ENCODE measurements at regions not wholly inside any gene's neighbourhood (a gene's known extent, or its start where the extent isn't known, plus 50 kb on each side); places are given as distances from the start of the nearest gene placed in this dataset.

DNA sequence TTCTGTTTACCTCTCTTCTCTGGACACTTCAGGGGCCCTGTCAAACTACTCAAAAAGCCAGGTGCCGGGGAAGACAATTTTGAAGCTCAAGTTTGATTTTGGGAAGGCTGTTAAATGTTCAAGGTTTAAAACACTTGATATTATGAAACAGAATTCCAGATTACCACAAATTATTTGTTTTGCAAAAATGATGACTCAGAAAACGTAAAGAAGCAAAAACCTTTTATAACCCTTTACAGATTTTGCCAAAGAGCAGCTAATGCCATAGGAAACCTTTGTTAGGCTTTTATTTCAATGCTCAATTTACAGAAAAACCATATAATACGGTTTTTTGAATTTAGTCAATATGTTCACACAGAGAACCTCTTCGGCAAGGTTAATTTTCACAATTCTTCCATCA lies 593.4 kb upstream of the ZP4 start:
- TF ChIP-seq, protein P1, sequence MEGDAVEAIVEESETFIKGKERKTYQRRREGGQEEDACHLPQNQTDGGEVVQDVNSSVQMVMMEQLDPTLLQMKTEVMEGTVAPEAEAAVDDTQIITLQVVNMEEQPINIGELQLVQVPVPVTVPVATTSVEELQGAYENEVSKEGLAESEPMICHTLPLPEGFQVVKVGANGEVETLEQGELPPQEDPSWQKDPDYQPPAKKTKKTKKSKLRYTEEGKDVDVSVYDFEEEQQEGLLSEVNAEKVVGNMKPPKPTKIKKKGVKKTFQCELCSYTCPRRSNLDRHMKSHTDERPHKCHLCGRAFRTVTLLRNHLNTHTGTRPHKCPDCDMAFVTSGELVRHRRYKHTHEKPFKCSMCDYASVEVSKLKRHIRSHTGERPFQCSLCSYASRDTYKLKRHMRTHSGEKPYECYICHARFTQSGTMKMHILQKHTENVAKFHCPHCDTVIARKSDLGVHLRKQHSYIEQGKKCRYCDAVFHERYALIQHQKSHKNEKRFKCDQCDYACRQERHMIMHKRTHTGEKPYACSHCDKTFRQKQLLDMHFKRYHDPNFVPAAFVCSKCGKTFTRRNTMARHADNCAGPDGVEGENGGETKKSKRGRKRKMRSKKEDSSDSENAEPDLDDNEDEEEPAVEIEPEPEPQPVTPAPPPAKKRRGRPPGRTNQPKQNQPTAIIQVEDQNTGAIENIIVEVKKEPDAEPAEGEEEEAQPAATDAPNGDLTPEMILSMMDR (IDR thresholded peaks at IDR 0.05; ENCODE audit: low read depth, low read length, missing control alignments), result no peak
- DNase-seq (ENCODE audit: low read depth), result no peak
- no peak overlapping the region for H3K4me3 ChIP-seq (ENCODE audit: low read depth, low read length)

DNA sequence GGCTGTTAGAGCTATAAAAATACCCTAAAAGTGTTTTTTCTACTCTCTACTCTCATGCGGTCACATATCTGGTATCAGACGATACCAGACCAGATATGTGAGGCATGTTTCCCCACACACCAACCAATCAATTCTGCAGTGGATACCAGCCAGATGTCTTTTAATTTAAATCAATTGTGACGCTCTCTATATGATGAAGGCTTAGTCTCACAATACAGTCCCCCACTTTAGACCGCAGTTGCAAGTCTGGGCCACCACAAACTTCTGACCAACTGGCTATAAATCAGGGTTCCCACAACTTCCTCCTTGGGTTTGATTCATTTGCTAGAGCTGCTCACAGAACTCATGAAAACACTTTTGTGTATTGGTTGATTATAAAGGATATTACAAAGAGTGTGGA lies 586.1 kb upstream of the ZP4 start:
- TF ChIP-seq, protein P1 (IDR thresholded peaks at IDR 0.05; ENCODE audit: low read depth, low read length, missing control alignments), result no peak
- no peak for DNase-seq (ENCODE audit: low read depth)
- no peak overlapping the region for H3K4me3 ChIP-seq (ENCODE audit: low read depth, low read length)

DNA sequence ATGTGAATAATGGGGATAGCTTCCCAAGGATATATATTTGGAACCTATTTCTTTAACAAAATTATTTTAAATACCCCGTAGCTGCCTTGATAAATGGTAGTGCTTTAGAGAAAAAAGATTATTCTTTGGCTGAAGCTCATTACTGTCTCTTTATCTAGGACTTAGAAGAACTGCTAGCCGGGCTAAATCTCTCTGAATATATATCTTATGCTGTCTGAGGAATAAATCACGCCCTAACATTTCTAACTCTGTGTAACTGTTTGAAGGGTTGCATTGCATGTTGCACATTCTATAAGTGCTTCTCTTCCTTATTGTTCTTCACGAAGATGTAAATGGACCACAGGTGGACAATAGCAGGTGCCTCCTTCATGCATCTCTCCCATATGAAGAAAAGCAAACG lies 585.0 kb upstream of the ZP4 start:
- TF ChIP-seq, protein P1 (IDR thresholded peaks at IDR 0.05; ENCODE audit: low read depth, low read length, missing control alignments), result no peak
- no peak overlapping the region for H3K4me3 ChIP-seq (ENCODE audit: low read depth, low read length)
- DNase-seq (ENCODE audit: low read depth), result no peak

DNA sequence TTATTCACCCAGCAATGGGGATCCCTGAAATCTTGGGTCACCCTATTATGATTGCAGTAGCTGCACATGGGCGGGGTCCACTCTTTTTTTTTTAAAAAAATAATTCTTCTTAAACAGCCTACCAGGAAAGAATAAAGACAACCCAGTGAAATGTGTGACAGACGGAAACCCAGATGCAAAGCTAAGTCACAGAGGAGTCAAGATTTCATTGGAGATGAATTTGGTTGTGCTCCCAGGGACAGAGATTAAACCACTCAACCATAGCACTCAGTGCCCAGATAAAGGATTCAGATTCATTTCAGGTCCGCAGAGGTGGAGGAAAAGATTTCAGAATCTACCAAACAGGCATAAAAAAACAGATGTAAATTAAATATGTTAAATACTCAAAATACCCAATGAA lies 583.5 kb upstream of the ZP4 start:
- TF ChIP-seq, protein P1 (IDR thresholded peaks at IDR 0.05; ENCODE audit: low read depth, low read length, missing control alignments), result no peak
- H3K4me3 ChIP-seq (ENCODE audit: low read depth, low read length), result no peak overlapping the region
- DNase-seq (ENCODE audit: low read depth), result no peak

DNA sequence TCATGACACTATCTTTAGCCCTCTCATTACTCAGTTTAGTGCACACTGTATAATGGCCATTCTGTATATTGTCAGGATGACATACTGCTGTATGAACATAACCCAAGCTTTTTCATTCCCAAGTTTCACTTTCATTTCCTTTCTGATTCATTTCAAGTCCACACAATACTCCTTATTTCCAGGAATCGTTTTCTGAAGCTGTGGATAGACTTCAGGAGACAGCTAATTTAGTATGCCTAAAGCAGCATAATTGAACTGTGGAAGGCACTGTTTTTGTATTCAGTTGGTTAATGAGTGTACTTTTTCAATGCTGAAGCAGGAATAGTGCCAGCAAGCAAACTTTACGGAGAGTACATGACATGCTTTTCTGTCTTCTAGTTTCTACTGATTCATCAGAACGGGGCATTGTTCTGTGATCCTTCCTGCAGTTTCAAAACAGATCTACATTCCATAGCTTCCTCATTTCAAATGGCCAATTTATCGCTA lies 578.5 kb upstream of the ZP4 start:
- TF ChIP-seq, protein P1 (IDR thresholded peaks at IDR 0.05; ENCODE audit: low read depth, low read length, missing control alignments), result no peak
- DNase-seq (ENCODE audit: low read depth), result no peak

DNA sequence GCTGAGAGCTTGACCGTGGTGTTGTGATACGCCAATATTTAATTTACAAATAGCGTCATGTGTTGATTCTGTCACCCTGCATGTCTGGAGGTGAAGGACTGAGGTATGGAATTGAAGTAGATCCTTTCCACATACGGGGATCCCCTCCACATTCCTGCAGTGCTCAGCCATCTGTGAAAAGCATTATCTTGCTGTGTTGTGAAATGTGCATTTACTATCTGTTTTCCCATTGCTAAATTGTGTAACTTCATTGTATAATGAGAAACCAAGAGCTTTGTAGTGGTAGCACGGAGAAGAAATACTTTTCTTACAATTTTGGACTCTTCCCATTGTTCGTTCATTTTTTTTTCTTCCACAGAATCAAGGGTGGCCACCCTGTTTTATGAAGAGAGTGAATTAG lies 577.3 kb upstream of the ZP4 start:
- TF ChIP-seq, protein P1 (IDR thresholded peaks at IDR 0.05; ENCODE audit: low read depth, low read length, missing control alignments), result no peak
- no peak for DNase-seq (ENCODE audit: low read depth)

More for the DNA sequence above, 578.5 kb upstream of the ZP4 start:
- H3K4me3 ChIP-seq (ENCODE audit: low read depth, low read length), result no peak overlapping the region

DNA sequence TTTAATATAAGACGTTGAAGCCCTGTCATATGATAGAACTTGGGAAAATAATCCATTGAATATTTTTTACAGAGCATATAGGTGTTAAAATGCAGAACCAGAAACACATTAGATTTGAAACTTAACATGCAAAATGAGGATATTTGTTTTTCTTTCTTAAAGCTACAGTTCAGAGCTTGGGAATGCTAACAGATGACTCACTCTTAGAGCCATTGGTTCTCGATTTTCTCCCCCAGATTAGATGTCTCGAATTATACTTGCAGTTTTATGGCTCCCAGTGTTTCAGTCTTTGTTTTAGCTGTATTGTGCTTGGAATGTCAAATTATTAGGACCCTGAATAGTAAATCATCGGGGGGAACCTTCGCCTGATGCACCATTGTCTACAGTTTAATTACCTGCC lies 575.7 kb upstream of the ZP4 start:
- TF ChIP-seq, protein P1 (IDR thresholded peaks at IDR 0.05; ENCODE audit: low read depth, low read length, missing control alignments), result no peak

More for the DNA sequence above, 577.3 kb upstream of the ZP4 start:
- H3K4me3 ChIP-seq (ENCODE audit: low read depth, low read length), result no peak overlapping the region

More for the DNA sequence above, 575.7 kb upstream of the ZP4 start:
- no peak overlapping the region for H3K4me3 ChIP-seq (ENCODE audit: low read depth, low read length)
- DNase-seq (ENCODE audit: low read depth), result no peak
